ENCODE measurements at regions not wholly inside any gene's neighbourhood (a gene's known extent, or its start where the extent isn't known, plus 50 kb on each side); places are given as distances from the start of the nearest gene placed in this dataset.

- 69 to 83% methylated on average over 4 of the region's 4 CpGs for WGBS, 2 donors
- no peak for ATAC-seq (ENCODE audit: insufficient read depth, low FRiP score)
These were observed 80.7 kb upstream of the MEX3C start for GRCh38 chr18:51278045-51278649.

GRCh38 chr18:51279367-51279984, 82.0 kb upstream of the MEX3C start:
- Histone ChIP-seq H3K9me3 (ENCODE audit: control insufficient read depth in 4 of 4, insufficient read depth in 3 of 4, low read length in 3 of 4) (no peaks in the 10 kb centered on the region), H3K27ac (ENCODE audit: low read depth in 1 of 2, low read length in 1 of 2) (no peak overlapping the region), H3K4me3 (no peak overlapping the region), H3K36me3 (ENCODE audit: control insufficient read depth in 4 of 4, insufficient read depth in 4 of 4, low read length in 4 of 4) (no peaks in the 10 kb centered on the region), H3K27me3 (ENCODE audit: control insufficient read depth in 3 of 3, insufficient read depth in 3 of 3, low read length in 2 of 3) (no peaks in the 10 kb centered on the region), H3K9ac (ENCODE audit: insufficient read depth in 1 of 2, low read length in 2 of 2) (no peak overlapping the region), H3K4me1 (ENCODE audit: control insufficient read depth in 5 of 5, insufficient read depth in 5 of 5, low read length in 5 of 5) (peaks cover 0 to 11% (median 4%) of the 10 kb centered on the region in 5 donors)
- no peak for TF ChIP-seq CTCF (IDR thresholded peaks at IDR 0.05; ENCODE audit: control extremely low read depth, extremely low read depth)
- DNase-seq (no peak), ATAC-seq (ENCODE audit: insufficient read depth, low FRiP score) (no peak)
- WGBS, 2 donors = 86 to 94% methylated on average over 2 of the region's 2 CpGs

More at GRCh38 chr18:51278045-51278649, 80.7 kb upstream of the MEX3C start:
- Histone ChIP-seq H3K4me3 (no peak overlapping the region), H3K27ac (ENCODE audit: low read depth in 1 of 2, low read length in 1 of 2) (no peak overlapping the region), H3K4me1 (ENCODE audit: control insufficient read depth in 5 of 5, insufficient read depth in 5 of 5, low read length in 5 of 5) (peaks cover 0 to 11% (median 4%) of the 10 kb centered on the region in 5 donors), H3K9ac (ENCODE audit: insufficient read depth in 1 of 2, low read length in 2 of 2) (no peak overlapping the region), H3K27me3 (ENCODE audit: control insufficient read depth in 3 of 3, insufficient read depth in 3 of 3, low read length in 2 of 3) (no peaks in the 10 kb centered on the region), H3K36me3 (ENCODE audit: control insufficient read depth in 4 of 4, insufficient read depth in 4 of 4, low read length in 4 of 4) (no peaks in the 10 kb centered on the region), H3K9me3 (ENCODE audit: control insufficient read depth in 4 of 4, insufficient read depth in 3 of 4, low read length in 3 of 4) (no peaks in the 10 kb centered on the region)
- DNase-seq = peak in 1 of 3 donors; percentile 9
- no peak for TF ChIP-seq CTCF (IDR thresholded peaks at IDR 0.05; ENCODE audit: control extremely low read depth, extremely low read depth)

GRCh38 chr18:51287818-51288508, 90.5 kb upstream of the MEX3C start:
- Histone ChIP-seq H3K4me3 (no peak overlapping the region), H3K27ac (ENCODE audit: low read depth in 1 of 2, low read length in 1 of 2) (no peak overlapping the region), H3K9ac (ENCODE audit: insufficient read depth in 1 of 2, low read length in 2 of 2) (no peak overlapping the region), H3K36me3 (ENCODE audit: control insufficient read depth in 4 of 4, insufficient read depth in 4 of 4, low read length in 4 of 4) (no peaks in the 10 kb centered on the region), H3K27me3 (ENCODE audit: control insufficient read depth in 3 of 3, insufficient read depth in 3 of 3, low read length in 2 of 3) (no peaks in the 10 kb centered on the region), H3K9me3 (ENCODE audit: control insufficient read depth in 4 of 4, insufficient read depth in 3 of 4, low read length in 3 of 4) (peaks cover 0 to 3% (median 0%) of the 10 kb centered on the region in 4 donors), H3K4me1 (ENCODE audit: control insufficient read depth in 5 of 5, insufficient read depth in 5 of 5, low read length in 5 of 5) (no peaks in the 10 kb centered on the region)
- no peak for ATAC-seq (ENCODE audit: insufficient read depth, low FRiP score)
- no peak for TF ChIP-seq CTCF (IDR thresholded peaks at IDR 0.05; ENCODE audit: control extremely low read depth, extremely low read depth)
- 85 to 92% methylated on average over 5 of the region's 5 CpGs for WGBS, 2 donors
- DNase-seq = no peak

Data from lung (tissue), 11 donors.